HFFc6 (cell line): ENCODE measurements at regions not wholly inside any gene's neighbourhood (a gene's known extent, or its start where the extent isn't known, plus 50 kb on each side); places are given as distances from the start of the nearest gene placed in this dataset.

Source experiments
- DNase-seq: peaks from one replicate; pipeline ENCODE4 v3.0.0-alpha.2; 2018
- H3K27ac Mint-ChIP-seq: 2 replicates; pipeline ENCODE4 v1.8.0; 2020; ENCODE audit warnings: mild to moderate bottlenecking, mixed read lengths
- H3K27me3 Mint-ChIP-seq: 2 replicates; pipeline ENCODE4 v1.8.0; 2021; ENCODE audit warnings: mild to moderate bottlenecking, moderate library complexity, mixed read lengths; ENCODE audit not compliant: insufficient read depth
- H3K36me3 Mint-ChIP-seq: 2 replicates; pipeline ENCODE4 v1.8.0; 2021; ENCODE audit warnings: low read depth, mixed read lengths
- H3K4me1 Mint-ChIP-seq: 2 replicates; pipeline ENCODE4 v1.8.0; 2020; ENCODE audit warnings: low read depth, mixed read lengths
- H3K4me3 Mint-ChIP-seq: 2 replicates; pipeline ENCODE4 v1.8.0; 2020; ENCODE audit warnings: mild to moderate bottlenecking, moderate library complexity, mixed read lengths
- H3K9me3 Mint-ChIP-seq: 2 replicates; pipeline ENCODE4 v1.8.0; 2020; ENCODE audit warnings: mild to moderate bottlenecking, mixed read lengths
- TF ChIP-seq, protein P1 (sequence below): fragments of 200-600 bp; sonication (generic); IDR thresholded peaks from 2 replicates; pipeline ENCODE4 v1.5.0; 2021; ENCODE audit warnings: antibody characterized with exemption, mild to moderate bottlenecking

DNA sequence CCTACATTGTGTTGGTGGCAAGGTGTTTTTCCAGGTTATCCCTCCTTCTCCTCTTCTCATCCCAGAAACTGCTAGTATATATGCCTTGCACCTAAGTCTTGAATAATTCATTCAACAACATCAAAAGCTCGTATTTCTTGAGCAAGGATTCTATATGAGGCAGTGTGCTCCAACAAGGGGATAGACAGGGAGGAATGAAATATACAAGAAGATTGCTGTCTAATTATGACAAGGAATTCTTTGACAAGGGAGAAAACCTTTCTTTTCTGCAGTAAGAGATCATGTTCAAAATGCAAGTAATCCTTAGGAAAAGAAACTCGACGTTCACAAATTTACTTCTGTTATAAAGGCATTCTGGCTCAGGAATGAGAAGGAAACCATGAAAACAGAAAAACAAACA lies 788.6 kb downstream of the TDRD15 start:
- H3K27me3 Mint-ChIP-seq, result no peaks in the 10 kb centered on the region
- H3K4me3 Mint-ChIP-seq, result no peak overlapping the region
- no peak for DNase-seq
- H3K9me3 Mint-ChIP-seq, result peaks cover 29% of the 10 kb centered on the region
- no peak overlapping the region for H3K27ac Mint-ChIP-seq
- TF ChIP-seq, protein P1, sequence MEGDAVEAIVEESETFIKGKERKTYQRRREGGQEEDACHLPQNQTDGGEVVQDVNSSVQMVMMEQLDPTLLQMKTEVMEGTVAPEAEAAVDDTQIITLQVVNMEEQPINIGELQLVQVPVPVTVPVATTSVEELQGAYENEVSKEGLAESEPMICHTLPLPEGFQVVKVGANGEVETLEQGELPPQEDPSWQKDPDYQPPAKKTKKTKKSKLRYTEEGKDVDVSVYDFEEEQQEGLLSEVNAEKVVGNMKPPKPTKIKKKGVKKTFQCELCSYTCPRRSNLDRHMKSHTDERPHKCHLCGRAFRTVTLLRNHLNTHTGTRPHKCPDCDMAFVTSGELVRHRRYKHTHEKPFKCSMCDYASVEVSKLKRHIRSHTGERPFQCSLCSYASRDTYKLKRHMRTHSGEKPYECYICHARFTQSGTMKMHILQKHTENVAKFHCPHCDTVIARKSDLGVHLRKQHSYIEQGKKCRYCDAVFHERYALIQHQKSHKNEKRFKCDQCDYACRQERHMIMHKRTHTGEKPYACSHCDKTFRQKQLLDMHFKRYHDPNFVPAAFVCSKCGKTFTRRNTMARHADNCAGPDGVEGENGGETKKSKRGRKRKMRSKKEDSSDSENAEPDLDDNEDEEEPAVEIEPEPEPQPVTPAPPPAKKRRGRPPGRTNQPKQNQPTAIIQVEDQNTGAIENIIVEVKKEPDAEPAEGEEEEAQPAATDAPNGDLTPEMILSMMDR, result no peak
- no peaks in the 10 kb centered on the region for H3K36me3 Mint-ChIP-seq
- H3K4me1 Mint-ChIP-seq, result no peaks in the 10 kb centered on the region

DNA sequence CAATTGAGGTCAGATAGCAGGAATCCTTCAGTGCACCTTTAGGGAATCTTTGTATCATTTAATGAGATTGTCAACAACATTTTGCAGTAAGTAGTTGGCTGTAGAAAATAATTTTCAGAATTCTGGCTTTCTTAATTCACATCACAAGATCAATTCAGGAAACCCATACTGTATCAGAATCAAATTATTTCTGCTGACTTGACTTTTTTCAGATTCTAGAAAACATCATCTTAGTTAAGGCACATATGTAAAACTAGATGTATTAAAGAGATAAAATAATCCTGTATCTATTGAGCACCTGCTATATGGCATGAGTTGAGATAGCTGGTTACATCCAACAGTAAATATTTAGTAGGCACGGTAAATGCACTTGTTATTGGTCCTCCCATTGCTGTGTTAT lies 791.4 kb downstream of the TDRD15 start:
- no peak for DNase-seq
- no peak overlapping the region for H3K27ac Mint-ChIP-seq
- no peaks in the 10 kb centered on the region for H3K4me1 Mint-ChIP-seq
- H3K9me3 Mint-ChIP-seq, result peaks cover 36% of the 10 kb centered on the region
- no peaks in the 10 kb centered on the region for H3K36me3 Mint-ChIP-seq
- H3K27me3 Mint-ChIP-seq, result no peaks in the 10 kb centered on the region
- no peak overlapping the region for H3K4me3 Mint-ChIP-seq
- TF ChIP-seq, protein P1, result no peak

DNA sequence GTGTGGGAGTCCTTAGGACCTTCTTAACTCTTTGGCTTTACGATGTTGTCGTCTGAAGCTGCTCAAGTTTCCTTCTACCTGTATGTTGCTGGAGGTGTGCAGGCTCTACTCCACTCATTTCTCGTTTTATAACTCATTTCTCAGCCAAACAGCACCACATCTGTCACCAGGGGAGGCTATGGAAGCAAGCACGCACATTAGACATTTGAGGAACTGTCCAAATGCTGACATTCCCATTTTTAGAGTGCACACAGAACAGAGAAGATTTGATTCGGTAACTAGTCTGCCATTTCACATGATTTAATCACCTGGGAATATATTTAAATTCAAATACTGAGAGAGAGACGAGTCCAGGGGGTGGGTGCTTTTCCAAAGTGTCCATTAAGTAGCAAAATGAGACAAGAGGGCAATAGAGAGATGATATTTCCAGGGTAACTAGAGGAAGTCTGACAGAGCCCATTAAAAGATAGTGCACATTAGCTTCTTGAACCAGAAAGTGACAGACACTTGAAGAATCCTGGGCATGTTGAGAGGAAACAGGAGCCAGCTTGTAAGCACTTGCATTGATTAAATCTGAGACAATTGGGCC lies 793.3 kb downstream of the TDRD15 start:
- TF ChIP-seq, protein P1, result no peak
- no peaks in the 10 kb centered on the region for H3K27me3 Mint-ChIP-seq
- H3K4me1 Mint-ChIP-seq, result no peaks in the 10 kb centered on the region
- H3K27ac Mint-ChIP-seq, result no peak overlapping the region
- no peak for DNase-seq
- peaks cover 28% of the 10 kb centered on the region for H3K9me3 Mint-ChIP-seq
- no peaks in the 10 kb centered on the region for H3K36me3 Mint-ChIP-seq
- no peak overlapping the region for H3K4me3 Mint-ChIP-seq

DNA sequence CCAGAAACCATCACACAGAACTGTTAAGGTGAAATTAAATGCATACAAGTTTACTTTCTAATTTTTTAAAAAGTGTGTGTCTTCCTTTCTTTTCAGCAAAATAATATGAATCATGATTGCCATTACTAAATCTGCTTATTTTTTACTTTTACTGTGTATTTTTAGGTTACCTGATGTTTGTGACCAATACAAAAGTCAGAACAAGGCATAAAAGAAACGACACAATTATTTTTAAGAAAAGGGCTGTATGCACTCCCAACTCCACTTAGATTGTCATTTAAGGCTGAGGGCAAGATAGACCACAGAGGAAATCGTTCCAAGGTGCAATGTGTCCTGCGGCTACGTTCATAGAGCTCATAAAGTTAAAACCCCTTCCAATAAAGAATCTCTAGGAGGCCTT lies 797.0 kb downstream of the TDRD15 start:
- no peaks in the 10 kb centered on the region for H3K27me3 Mint-ChIP-seq
- no peak for DNase-seq
- no peaks in the 10 kb centered on the region for H3K4me1 Mint-ChIP-seq
- TF ChIP-seq, protein P1, result no peak
- H3K4me3 Mint-ChIP-seq, result no peak overlapping the region
- no peaks in the 10 kb centered on the region for H3K36me3 Mint-ChIP-seq
- no peak overlapping the region for H3K27ac Mint-ChIP-seq
- H3K9me3 Mint-ChIP-seq, result peaks cover 42% of the 10 kb centered on the region

DNA sequence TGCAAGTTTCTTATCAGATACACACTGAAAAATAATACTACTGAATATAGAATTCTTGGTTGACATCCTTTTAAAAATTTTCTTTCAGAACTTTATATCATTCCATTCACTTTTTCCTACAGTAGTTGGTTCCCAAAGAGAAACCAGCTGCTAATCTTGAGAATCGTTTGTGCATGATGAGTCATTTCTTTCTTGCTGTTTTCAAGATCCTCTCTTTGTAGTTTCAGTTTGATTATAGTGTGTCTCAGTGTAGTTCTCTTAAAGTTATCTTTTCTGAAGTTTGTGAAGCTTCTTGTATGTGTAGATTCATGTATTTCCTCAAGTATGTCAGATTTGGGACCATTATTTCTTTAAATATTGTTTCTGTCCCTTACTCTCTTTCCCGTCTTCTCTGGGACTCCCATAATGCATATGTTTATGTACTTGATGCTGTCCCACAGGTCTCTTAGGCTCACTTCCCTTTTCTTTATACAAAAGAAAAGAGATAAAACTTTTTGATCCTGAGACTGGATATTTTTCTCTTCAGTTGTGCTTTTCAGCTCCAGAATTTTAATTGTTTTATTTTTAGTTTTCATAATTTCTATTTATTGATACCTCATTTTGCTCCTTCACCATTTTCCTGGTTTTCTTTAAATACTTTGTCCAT lies 801.0 kb downstream of the TDRD15 start:
- TF ChIP-seq, protein P1, result no peak
- Mint-ChIP-seq H3K9me3 (peaks cover 49% of the 10 kb centered on the region), H3K27ac (no peak overlapping the region), H3K27me3 (no peaks in the 10 kb centered on the region), H3K36me3 (no peaks in the 10 kb centered on the region), H3K4me1 (no peaks in the 10 kb centered on the region), H3K4me3 (no peak overlapping the region)
- DNase-seq, result no peak
